ENCODE measurements at regions not wholly inside any gene's neighbourhood (a gene's known extent, or its start where the extent isn't known, plus 50 kb on each side); places are given as distances from the start of the nearest gene placed in this dataset.

DNA sequence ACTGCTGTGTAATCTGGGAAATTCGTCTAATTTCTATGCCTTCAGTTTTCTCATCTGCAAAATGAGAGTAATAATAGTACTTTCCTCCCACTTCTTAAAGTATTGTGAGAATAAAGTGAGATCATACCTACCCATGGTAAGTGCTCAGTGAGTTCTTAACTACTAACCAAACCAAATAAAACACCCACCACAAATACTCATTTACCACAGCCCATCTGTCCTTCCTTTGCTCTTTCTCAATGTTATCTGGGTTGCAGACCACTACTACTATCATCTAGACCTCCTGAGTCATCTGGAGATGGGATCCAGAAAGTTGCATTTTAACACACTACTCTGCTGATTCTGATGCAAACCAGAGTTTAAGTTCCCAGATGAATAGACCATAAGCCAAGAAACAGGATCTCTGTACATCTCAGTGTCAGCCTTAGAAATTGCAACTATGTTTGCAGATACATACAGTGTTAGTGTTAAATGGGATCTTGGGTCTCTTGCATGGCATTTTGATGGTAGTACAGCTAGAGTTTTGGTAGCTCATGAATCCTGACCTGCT, 105.4 kb upstream of the ATP10B start:
- TF ChIP-seq, protein P1, sequence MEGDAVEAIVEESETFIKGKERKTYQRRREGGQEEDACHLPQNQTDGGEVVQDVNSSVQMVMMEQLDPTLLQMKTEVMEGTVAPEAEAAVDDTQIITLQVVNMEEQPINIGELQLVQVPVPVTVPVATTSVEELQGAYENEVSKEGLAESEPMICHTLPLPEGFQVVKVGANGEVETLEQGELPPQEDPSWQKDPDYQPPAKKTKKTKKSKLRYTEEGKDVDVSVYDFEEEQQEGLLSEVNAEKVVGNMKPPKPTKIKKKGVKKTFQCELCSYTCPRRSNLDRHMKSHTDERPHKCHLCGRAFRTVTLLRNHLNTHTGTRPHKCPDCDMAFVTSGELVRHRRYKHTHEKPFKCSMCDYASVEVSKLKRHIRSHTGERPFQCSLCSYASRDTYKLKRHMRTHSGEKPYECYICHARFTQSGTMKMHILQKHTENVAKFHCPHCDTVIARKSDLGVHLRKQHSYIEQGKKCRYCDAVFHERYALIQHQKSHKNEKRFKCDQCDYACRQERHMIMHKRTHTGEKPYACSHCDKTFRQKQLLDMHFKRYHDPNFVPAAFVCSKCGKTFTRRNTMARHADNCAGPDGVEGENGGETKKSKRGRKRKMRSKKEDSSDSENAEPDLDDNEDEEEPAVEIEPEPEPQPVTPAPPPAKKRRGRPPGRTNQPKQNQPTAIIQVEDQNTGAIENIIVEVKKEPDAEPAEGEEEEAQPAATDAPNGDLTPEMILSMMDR (IDR thresholded peaks at IDR 0.05; ENCODE audit: poor library complexity) = no peak
- no peak for TF ChIP-seq EZH2 (IDR thresholded peaks at IDR 0.05; ENCODE audit: borderline replicate concordance)
